ENCODE measurements at regions not wholly inside any gene's neighbourhood (a gene's known extent, or its start where the extent isn't known, plus 50 kb on each side); places are given as distances from the start of the nearest gene placed in this dataset.

DNA sequence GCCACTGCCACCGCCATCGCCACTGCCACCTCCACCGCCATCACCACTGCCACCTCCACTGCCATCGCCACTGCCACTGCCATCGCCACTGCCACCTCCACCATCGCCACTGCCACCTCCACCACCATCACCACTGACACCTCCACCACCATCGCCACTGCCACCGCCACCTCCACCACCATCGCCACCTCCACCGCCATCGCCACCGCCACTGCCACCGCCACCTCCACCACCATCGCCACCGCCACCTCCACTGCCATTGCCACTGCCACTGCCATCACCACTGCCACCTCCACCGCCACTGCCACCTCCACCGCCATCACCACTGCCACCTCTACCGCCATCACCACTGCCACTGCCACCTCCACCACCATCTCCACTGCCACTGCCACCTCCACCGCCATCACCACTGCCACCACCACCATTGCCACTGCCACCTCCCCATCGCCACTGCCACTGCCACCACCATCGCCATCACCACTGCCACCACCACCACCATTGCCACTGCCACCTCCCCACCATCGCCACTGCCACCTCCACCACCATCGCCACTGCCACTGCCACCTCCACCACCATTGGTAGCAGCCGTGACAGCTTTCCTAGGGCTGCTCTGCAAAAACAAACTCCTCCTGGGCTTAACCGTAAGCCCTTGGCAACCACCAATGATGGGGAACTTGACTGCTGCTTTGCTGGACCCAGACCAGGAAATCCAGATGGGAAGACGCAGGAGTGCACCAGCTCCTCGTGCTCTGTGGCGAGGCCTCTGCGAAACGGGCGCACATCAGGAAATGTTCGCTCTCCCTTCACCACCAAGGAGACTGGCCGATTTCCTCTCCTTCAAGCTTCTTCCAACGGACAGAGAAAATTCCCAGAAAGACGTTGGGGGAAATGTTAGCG is 147.2 kb downstream of the RBFOX3 start:
- Histone ChIP-seq H3K27me3 (ENCODE audit: control insufficient read depth in 2 of 2, insufficient read depth in 2 of 2, low read length in 2 of 2) (no peaks in the 10 kb centered on the region), H3K4me2 (ENCODE audit: insufficient read depth, low read length) (no peak overlapping the region), H3K27ac (ENCODE audit: insufficient read depth, low read depth, low read length) (no peak overlapping the region), H3K9me1 (replicated peaks; ENCODE audit: control insufficient read depth, extremely low read depth, insufficient read depth, low read length) (no peaks in the 10 kb centered on the region), H3K4me1 (ENCODE audit: control insufficient read depth, extremely low read depth, insufficient read depth, low read length) (no peaks in the 10 kb centered on the region), H3K9ac (replicated peaks; ENCODE audit: extremely low read depth, insufficient read depth, low read length) (no peak overlapping the region), H3K9me3 (replicated peaks; ENCODE audit: control insufficient read depth, insufficient read depth, low read length) (no peaks in the 10 kb centered on the region), H2AFZ (ENCODE audit: low read depth, low read length) (no peak overlapping the region), H4K20me1 (replicated peaks; ENCODE audit: control insufficient read depth, extremely low read depth, insufficient read depth, low read length) (no peaks in the 10 kb centered on the region), H3K79me2 (ENCODE audit: control insufficient read depth, insufficient read depth, low read length) (no peaks in the 10 kb centered on the region), H3K36me3 (ENCODE audit: control insufficient read depth in 2 of 2, extremely low read depth in 1 of 2, insufficient read depth in 2 of 2, low read length in 2 of 2) (no peaks in the 10 kb centered on the region), H3K4me3 (replicated peaks in 1 of 3; ENCODE audit: insufficient read depth in 1 of 3, low read depth in 1 of 3, low read length in 3 of 3) (no peak overlapping the region)
- BruUV-seq (replicated peaks) = no TSS peak
- intact Hi-C loops (cut with micrococcal nuclease) = no loop called here
- TF ChIP-seq CTCF (IDR thresholded peaks at IDR 0.05; ENCODE audit: extremely low read depth in 1 of 2, insufficient read depth in 1 of 2, low read depth in 1 of 2, low read length in 2 of 2) (no peak), JUN (IDR thresholded peaks at IDR 0.05; ENCODE audit: borderline replicate concordance, insufficient read depth, insufficient read length, low read depth) (no peak), MAX (IDR thresholded peaks at IDR 0.05; ENCODE audit: insufficient read depth, insufficient read length) (no peak), MYC (IDR thresholded peaks at IDR 0.05; ENCODE audit: low read depth, low read length) (no peak), EZH2 (IDR thresholded peaks at IDR 0.05; ENCODE audit: borderline replicate concordance, low read depth, low read length, severe bottlenecking) (no peak), GATA2 (IDR thresholded peaks at IDR 0.05; ENCODE audit: insufficient read depth, insufficient read length, low read depth, low read length) (no peak), FOS (IDR thresholded peaks at IDR 0.05; ENCODE audit: borderline replicate concordance, insufficient read depth, low read length) (no peak), POLR2A (IDR thresholded peaks at IDR 0.05; ENCODE audit: low read depth, low read length) (no peak), POLR2AphosphoS5 (IDR thresholded peaks at IDR 0.05; ENCODE audit: insufficient read depth, low read depth, low read length) (no peak)
- POLR2A ChIA-PET = no interaction called here
- DNase-seq (ENCODE audit: low read depth, low spot score) = no peak
- no peak for FAIRE-seq
- dilution Hi-C loops (cut with MboI; ENCODE audit: extremely low pct_ligation_motif_present, low sequenced_read_pairs) = no loop called here
- CTCF ChIA-PET = no interaction called here
